H1 (cell line): ENCODE measurements at regions not wholly inside any gene's neighbourhood (a gene's known extent, or its start where the extent isn't known, plus 50 kb on each side); places are given as distances from the start of the nearest gene placed in this dataset.

ENCODE experiments used
- CTBP2 ChIP-seq: IDR thresholded peaks from 2 replicates; pipeline ENCODE4 v1.7.0; 2011; ENCODE audit warnings: borderline replicate concordance, mild to moderate bottlenecking, moderate library complexity, mixed read lengths, low read length; ENCODE audit not compliant: insufficient read depth, insufficient read length
- EGR1 ChIP-seq: IDR thresholded peaks from 2 replicates; pipeline ENCODE4 v1.6.1; 2011; ENCODE audit warnings: low read depth, low read length, borderline replicate concordance
- FOSL1 ChIP-seq: IDR thresholded peaks from 2 replicates; pipeline ENCODE4 v1.6.1; 2011; ENCODE audit warnings: mild to moderate bottlenecking, low read depth, low read length, moderate library complexity; ENCODE audit not compliant: insufficient read depth
- YY1 ChIP-seq: IDR thresholded peaks from 2 replicates; pipeline ENCODE4 v1.6.1; 2011; ENCODE audit warnings: low read depth, mild to moderate bottlenecking, low read length

DNA sequence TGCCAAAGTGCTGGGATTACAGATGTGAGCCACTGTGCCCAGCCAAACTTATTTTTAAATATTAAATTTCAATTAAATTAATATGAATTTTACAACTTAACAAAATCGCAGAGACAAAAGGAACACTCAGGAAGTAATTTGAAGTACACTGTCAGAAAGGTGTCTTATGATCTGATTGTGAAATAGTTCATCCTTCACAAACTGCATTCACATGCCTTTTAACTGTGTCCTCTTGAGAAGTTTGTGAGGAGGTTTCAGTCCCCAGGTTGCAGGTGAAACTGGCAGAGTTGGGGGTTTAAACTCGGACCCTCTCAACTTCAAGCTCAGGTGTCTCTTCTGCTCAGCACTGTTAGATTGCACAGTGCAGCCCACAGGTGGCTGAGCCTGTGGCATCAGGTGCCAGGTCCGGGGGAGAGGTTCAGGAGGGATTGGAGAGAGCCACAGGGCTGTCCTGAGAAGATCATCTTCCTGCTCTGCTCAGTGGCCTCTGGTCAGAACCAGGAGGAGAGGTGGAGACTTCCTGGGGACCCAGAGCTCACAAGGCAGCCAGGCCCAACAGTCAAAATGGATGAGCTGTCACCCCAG, 152.3 kb upstream of the RAB4A start (continued):
- TF ChIP-seq CTBP2 (no peak), EGR1 (no peak), FOSL1 (no peak), YY1 (no peak)
